Brain microvascular endothelial cell (primary cell): ENCODE measurements at regions not wholly inside any gene's neighbourhood (a gene's known extent, or its start where the extent isn't known, plus 50 kb on each side); places are given as distances from the start of the nearest gene placed in this dataset.

Experiments used
- DNase-seq: peaks from one replicate; pipeline ENCODE4 v3.0.0-alpha.2; 2020
- H3K27ac ChIP-seq: fragments of 250-450 bp; sonication (Bioruptor Pico); 2 replicates; pipeline ENCODE4 v1.5.1; 2020; ENCODE audit warnings: mild to moderate bottlenecking, moderate library complexity
- H3K27me3 ChIP-seq: fragments of 250-450 bp; sonication (Bioruptor Pico); replicated peaks from 2 replicates; pipeline ENCODE4 v1.5.1; 2020; ENCODE audit warnings: mild to moderate bottlenecking
- H3K36me3 ChIP-seq: fragments of 250-450 bp; sonication (Bioruptor Pico); replicated peaks from 2 replicates; pipeline ENCODE4 v1.5.1; 2020; ENCODE audit warnings: mild to moderate bottlenecking
- H3K4me3 ChIP-seq: 2 replicates; pipeline ENCODE4 v1.5.1; 2011; ENCODE audit warnings: low read depth, mild to moderate bottlenecking, control low read depth, low read length, moderate library complexity
- CTCF ChIP-seq: IDR thresholded peaks from 2 replicates; pipeline ENCODE4 v1.5.1; 2011; ENCODE audit warnings: low read depth, mild to moderate bottlenecking, moderate library complexity, low read length, control low read depth, inconsistent platforms; ENCODE audit errors: missing control alignments
- in situ Hi-C: cut with HindIII; loops from 2 replicates; pipeline ENCODE4 v1.10.0; 2017; ENCODE audit warnings: low sequenced_read_pairs, low pct_ligation_motif_present

- Histone ChIP-seq H3K27ac (no peak overlapping the region), H3K4me3 (no peak overlapping the region), H3K36me3 (no peaks in the 10 kb centered on the region), H3K27me3 (no peaks in the 10 kb centered on the region)
- no peak for DNase-seq
- in situ Hi-C loops = no loop called here
- TF ChIP-seq CTCF = no peak
Measured at GRCh38 chr6:87975561-87975960, 72.1 kb upstream of the SPACA1 start.

GRCh38 chr6:87972279-87972678 is 75.4 kb upstream of the SPACA1 start:
- in situ Hi-C loops = no loop called here
- no peak for TF ChIP-seq CTCF
- Histone ChIP-seq H3K4me3 (no peak overlapping the region), H3K27ac (no peak overlapping the region), H3K36me3 (no peaks in the 10 kb centered on the region), H3K27me3 (peaks cover 3% of the 10 kb centered on the region)
- no peak for DNase-seq

- TF ChIP-seq CTCF = no peak
- Histone ChIP-seq H3K36me3 (no peaks in the 10 kb centered on the region), H3K27ac (no peak overlapping the region), H3K4me3 (no peak overlapping the region), H3K27me3 (peaks cover 9% of the 10 kb centered on the region)
- in situ Hi-C loops = no loop called here
- no peak for DNase-seq
Measured at GRCh38 chr6:87971605-87972262, 75.9 kb upstream of the SPACA1 start.

- in situ Hi-C loops = no loop called here
- peak; percentile 18 for DNase-seq
- Histone ChIP-seq H3K27me3 (peaks cover 9% of the 10 kb centered on the region), H3K36me3 (no peaks in the 10 kb centered on the region), H3K27ac (no peak overlapping the region), H3K4me3 (peak overlapping the region; percentile 41)
- no peak for TF ChIP-seq CTCF
Measured at GRCh38 chr6:87968435-87969278, 79.0 kb upstream of the SPACA1 start.

- TF ChIP-seq CTCF = no peak
- in situ Hi-C loops = no loop called here
- Histone ChIP-seq H3K4me3 (no peak overlapping the region), H3K36me3 (no peaks in the 10 kb centered on the region), H3K27me3 (peaks cover 9% of the 10 kb centered on the region), H3K27ac (no peak overlapping the region)
- no peak for DNase-seq
Measured at GRCh38 chr6:87965806-87966205, 81.8 kb upstream of the SPACA1 start.
